Osteoblast (primary cell): ENCODE measurements at regions not wholly inside any gene's neighbourhood (a gene's known extent, or its start where the extent isn't known, plus 50 kb on each side); places are given as distances from the start of the nearest gene placed in this dataset.
A peak's percentile ranks its signal among the peaks of the same experiment; 100 is the strongest.

Source experiments
- DNase-seq: peaks from one replicate; pipeline ENCODE4 v3.0.0; 2011; ENCODE audit warnings: low spot score, mixed read lengths; ENCODE audit not compliant: insufficient read length; ENCODE audit errors: missing footprints
- H2AFZ ChIP-seq: 2 replicates; pipeline ENCODE4 v1.6.0; 2011; ENCODE audit warnings: mild to moderate bottlenecking, low read length
- H3K27ac ChIP-seq: 2 replicates; pipeline ENCODE4 v1.5.1; 2011; ENCODE audit warnings: mild to moderate bottlenecking, low read depth, low read length, moderate library complexity
- H3K27me3 ChIP-seq: 2 replicates; pipeline ENCODE4 v1.6.0; 2012; ENCODE audit warnings: mild to moderate bottlenecking, control low read depth, inconsistent platforms, low read length, moderate library complexity; ENCODE audit not compliant: insufficient read depth
- H3K36me3 ChIP-seq: 2 replicates; pipeline ENCODE4 v1.5.1; 2011; ENCODE audit warnings: mild to moderate bottlenecking, low read length, control low read depth, moderate library complexity; ENCODE audit not compliant: insufficient read depth
- H3K4me1 ChIP-seq: 2 replicates; pipeline ENCODE4 v1.5.1; 2011; ENCODE audit warnings: mild to moderate bottlenecking, low read length, control low read depth, moderate library complexity; ENCODE audit not compliant: insufficient read depth
- H3K4me2 ChIP-seq: 2 replicates; pipeline ENCODE4 v1.6.0; 2011; ENCODE audit warnings: mild to moderate bottlenecking, low read length; ENCODE audit not compliant: insufficient read depth
- H3K4me3 ChIP-seq: fragments of 200-600 bp; sonication (generic); 3 replicates; pipeline ENCODE4 v1.5.1; 2012; ENCODE audit warnings: mild to moderate bottlenecking, low read length, inconsistent platforms; ENCODE audit not compliant: insufficient read depth
- H3K79me2 ChIP-seq: 2 replicates; pipeline ENCODE4 v1.6.0; 2012; ENCODE audit warnings: mild to moderate bottlenecking, low read length, control low read depth, inconsistent platforms; ENCODE audit not compliant: insufficient read depth
- H3K9me3 ChIP-seq: 2 replicates; pipeline ENCODE4 v1.5.1; 2011; ENCODE audit warnings: low read depth, low read length, control low read depth
- H4K20me1 ChIP-seq: 2 replicates; pipeline ENCODE4 v1.6.0; 2012; ENCODE audit warnings: mild to moderate bottlenecking, low read length, control low read depth; ENCODE audit not compliant: insufficient read depth
- CTCF ChIP-seq: IDR thresholded peaks from 2 replicates; pipeline ENCODE4 v1.5.1; 2011; ENCODE audit warnings: mild to moderate bottlenecking, low read depth, low read length, moderate library complexity; ENCODE audit errors: extremely low read depth

- Histone ChIP-seq H3K9me3 (no peaks in the 10 kb centered on the region), H3K4me2 (no peak overlapping the region), H3K4me1 (no peaks in the 10 kb centered on the region), H4K20me1 (no peaks in the 10 kb centered on the region), H3K27me3 (no peaks in the 10 kb centered on the region), H3K27ac (no peak overlapping the region), H3K4me3 (no peak overlapping the region), H3K36me3 (no peaks in the 10 kb centered on the region), H2AFZ (no peak overlapping the region), H3K79me2 (no peaks in the 10 kb centered on the region)
- no peak for TF ChIP-seq CTCF
- no peak for DNase-seq
These were observed 324.4 kb downstream of the TSN start for GRCh38 chr2:122079844-122080243.

DNA sequence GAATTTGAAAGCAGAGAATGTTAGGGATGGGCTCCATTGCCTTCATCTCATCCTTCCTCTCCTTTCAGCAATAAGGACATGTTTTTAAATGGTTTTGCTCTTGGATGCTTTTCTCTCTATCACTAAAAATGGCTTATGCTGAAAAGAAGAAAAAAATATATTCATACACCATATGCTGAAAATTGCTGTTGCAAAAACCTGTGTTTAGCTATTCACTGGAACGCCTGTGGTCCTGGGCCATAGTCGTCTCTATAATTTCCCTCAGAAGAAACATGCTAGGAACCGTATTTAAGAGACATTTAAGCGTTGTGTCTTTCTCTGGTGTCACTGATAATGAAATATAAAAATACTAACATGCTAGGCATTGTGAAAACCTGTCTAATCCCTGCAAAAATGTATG lies 324.9 kb downstream of the TSN start:
- H3K36me3 ChIP-seq = no peaks in the 10 kb centered on the region
- H3K9me3 ChIP-seq = no peaks in the 10 kb centered on the region

DNA sequence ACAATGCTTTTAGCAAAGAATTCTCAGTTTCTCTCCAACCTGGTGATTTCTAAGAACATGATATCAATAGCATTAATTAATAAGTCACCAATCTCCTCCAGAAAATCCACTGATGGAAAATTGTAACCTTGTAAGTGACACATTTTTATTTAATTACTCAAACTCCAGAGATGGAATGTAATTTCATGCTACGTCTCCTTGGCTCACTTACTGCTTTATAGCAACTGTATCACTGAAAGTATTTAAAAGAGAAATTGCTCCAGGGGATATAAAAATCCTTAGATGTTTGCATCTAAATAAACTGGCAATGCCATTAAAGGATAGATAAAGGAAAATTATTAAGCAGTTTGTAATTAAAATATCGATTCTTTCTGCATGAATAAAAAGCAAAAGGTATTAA lies 325.4 kb downstream of the TSN start:
- Histone ChIP-seq H3K4me3 (no peak overlapping the region), H3K4me2 (no peak overlapping the region), H3K27ac (no peak overlapping the region), H3K79me2 (no peaks in the 10 kb centered on the region), H3K4me1 (no peaks in the 10 kb centered on the region), H3K27me3 (no peaks in the 10 kb centered on the region), H2AFZ (no peak overlapping the region), H4K20me1 (no peaks in the 10 kb centered on the region), H3K36me3 (no peaks in the 10 kb centered on the region), H3K9me3 (no peaks in the 10 kb centered on the region)
- TF ChIP-seq CTCF = no peak
- no peak for DNase-seq

More for the DNA sequence above, 324.9 kb downstream of the TSN start:
- Histone ChIP-seq H4K20me1 (no peaks in the 10 kb centered on the region), H3K4me1 (no peaks in the 10 kb centered on the region), H3K4me2 (no peak overlapping the region), H3K79me2 (no peaks in the 10 kb centered on the region), H3K27ac (no peak overlapping the region), H3K4me3 (no peak overlapping the region), H3K27me3 (no peaks in the 10 kb centered on the region), H2AFZ (no peak overlapping the region)
- no peak for TF ChIP-seq CTCF
- no peak for DNase-seq

GRCh38 chr2:122081751-122082150 lies 326.3 kb downstream of the TSN start:
- Histone ChIP-seq H2AFZ (no peak overlapping the region), H3K4me3 (no peak overlapping the region)
- no peak for TF ChIP-seq CTCF

More at GRCh38 chr2:122081751-122082150, 326.3 kb downstream of the TSN start:
- Histone ChIP-seq H3K4me1 (no peaks in the 10 kb centered on the region), H3K36me3 (no peaks in the 10 kb centered on the region), H3K9me3 (no peaks in the 10 kb centered on the region), H3K79me2 (no peaks in the 10 kb centered on the region), H3K27me3 (no peaks in the 10 kb centered on the region), H3K4me2 (no peak overlapping the region), H4K20me1 (no peaks in the 10 kb centered on the region), H3K27ac (no peak overlapping the region)
- peak; percentile 18 for DNase-seq
